Activated CD4-positive, alpha-beta T cell treated with anti-CD3 and anti-CD28 coated beads, Interleukin-2, amount 50 U/mL, for 16 hours (primary cell): ENCODE measurements at regions not wholly inside any gene's neighbourhood (a gene's known extent, or its start where the extent isn't known, plus 50 kb on each side); places are given as distances from the start of the nearest gene placed in this dataset.
"Not testable (repeated sequence)": the region's sequence is repeated elsewhere in the genome, so short reads cannot be mapped to it uniquely, and the experiment has no call there.

ENCODE experiments used
- DNase-seq: peaks from one replicate; pipeline ENCODE4 v3.0.0-alpha.2; 2020

DNA sequence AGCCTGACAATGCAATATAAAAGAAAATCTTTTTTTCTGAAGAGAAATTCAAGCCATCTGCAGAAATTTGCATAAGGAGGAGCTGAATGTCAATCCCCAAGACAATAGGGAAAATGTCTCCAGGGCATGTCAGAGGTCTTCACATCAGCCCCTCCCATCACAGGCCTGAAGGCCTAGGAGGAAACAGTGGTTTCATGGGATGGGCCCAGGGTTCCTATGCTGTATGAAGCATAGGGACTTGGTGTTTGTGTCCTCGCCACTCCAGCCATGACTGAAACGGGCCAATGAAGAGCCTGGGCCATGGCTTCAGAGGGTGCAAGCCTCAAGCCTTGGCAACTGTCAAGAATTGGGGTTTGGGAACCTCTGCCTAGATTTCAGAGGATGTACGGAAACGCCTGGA, 883.5 kb downstream of the UQCRFS1 start:
- no peak for DNase-seq

DNA sequence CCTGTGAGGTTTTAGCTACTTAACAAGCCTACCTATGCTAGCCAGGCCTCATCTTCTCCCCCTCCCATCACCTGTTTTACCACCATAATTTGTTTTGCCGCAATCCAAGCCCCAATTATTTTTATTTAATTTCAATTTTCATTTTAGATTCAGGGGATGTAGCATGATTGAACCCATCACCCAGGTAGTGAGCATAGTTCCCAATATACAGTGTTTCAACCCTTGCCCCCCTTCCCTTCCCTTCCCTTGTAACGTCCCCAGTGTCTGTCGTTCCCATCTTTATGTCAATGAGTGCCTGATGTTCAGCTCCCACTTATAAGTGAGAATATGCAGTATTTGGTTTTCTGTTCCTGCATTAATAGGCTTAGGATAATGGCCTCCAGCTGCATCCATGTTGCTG, 885.0 kb downstream of the UQCRFS1 start:
- DNase-seq: no peak

DNA sequence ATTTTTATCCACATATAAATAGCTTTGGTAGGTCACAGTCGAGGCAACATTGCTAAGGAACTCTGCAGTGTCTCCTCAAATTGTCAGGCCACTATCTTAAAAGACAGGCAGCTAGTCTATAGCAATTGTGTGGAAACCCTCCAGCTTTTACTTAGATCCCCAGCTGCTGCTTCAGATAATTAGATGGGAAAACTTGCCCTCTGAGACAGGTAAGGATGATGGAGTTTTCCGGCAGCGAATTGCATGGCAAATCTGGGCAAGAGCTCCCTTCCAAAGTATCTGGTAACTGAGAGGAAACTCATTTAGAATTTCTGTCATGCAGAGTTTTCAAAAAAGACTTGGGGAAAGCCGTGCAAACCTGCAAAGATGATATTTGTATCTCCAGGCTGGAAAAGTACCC, 886.2 kb downstream of the UQCRFS1 start:
- DNase-seq: no peak

DNA sequence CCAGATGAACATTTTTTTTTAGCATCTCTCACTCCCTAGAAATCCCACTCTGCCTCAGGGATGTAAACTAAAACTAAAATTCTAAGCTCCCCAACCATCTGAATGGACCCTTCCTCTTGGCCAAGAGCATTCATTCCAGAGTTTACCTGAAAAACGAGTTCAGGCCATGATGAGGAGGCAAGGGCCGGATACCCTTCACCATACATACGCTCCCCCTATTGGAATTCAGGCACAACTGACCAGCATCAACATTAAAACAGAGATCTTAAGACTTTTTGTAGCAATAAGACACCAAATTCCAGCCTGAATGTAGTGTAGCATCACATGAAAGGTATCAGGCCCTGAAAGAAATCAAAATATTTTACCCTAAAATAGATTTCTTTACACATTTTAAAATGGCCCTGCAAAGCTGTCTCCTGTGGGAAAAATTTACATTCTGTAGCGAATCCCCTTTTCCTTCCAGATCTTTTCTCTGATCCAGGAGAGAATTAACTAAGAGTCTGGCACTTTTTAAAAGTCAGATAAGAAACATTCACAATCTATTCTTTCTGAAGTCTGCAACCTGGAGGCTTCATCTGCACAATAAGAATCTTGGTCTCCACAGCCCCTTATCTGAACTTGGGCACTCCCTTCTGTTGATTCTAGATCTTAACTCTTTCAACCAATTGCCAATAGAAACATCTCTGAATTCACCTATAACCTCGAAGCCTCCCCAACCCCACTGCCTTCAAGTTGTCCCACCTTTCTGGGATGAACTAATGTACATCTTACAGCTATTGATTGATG, 888.5 kb downstream of the UQCRFS1 start:
- no peak for DNase-seq

DNA sequence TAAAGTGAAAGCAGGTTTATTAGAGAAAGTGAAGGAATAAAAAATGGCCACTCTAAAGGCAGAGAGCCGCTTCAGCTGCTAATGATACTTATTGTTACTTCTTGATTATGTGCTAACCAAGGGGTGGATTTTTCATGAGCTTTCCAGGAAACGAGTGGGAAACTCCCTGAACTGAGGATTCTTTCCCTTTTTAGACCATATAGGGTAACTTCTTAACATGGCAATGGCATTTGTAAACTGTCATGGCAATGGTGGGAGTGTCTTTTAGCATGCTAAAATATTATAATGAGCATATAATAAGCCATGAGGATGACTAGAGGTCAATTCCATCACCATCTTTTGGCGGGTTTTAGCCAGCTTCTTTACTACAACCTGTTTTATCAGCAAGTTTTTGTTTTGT, 890.0 kb downstream of the UQCRFS1 start:
- DNase-seq: no peak

DNA sequence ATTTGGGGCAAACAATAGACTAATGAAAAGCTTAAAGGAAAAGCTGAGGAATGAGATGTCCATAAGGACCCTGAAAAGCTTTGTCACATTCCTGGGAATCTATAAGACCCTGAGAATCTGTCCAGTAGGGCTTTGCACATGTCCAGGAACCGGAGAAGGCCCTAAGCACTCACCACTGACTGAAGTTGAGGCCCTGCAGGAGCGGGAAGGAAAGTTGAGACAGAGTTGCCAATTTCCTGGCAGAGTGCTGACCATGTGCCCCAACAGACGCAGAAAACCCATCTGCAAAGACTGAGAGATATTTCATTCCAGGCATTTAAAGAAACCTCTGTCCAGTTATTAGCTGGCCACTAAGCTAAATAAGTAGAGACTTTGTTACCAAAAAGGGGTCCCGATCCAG, 890.5 kb downstream of the UQCRFS1 start:
- no peak for DNase-seq

DNA sequence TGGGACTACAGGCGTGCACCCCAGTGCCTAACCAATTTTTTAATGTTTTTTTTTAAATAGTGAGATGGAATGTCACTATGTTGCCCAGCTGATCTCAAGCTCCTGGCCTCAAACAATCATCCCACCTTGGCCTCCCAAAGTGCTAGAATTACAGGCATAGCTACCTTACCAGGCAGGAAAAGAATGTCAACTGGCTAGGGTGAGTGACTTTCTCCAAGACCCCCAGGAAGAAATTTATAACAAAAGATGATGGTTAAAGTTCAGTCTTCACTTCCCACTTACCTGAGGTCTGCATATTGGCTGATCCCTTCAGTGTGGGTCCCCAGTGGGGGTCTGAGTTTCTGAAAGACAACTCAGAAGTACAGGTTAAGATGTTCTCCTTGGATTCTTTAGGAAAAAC, 893.0 kb downstream of the UQCRFS1 start:
- DNase-seq: no peak

DNA sequence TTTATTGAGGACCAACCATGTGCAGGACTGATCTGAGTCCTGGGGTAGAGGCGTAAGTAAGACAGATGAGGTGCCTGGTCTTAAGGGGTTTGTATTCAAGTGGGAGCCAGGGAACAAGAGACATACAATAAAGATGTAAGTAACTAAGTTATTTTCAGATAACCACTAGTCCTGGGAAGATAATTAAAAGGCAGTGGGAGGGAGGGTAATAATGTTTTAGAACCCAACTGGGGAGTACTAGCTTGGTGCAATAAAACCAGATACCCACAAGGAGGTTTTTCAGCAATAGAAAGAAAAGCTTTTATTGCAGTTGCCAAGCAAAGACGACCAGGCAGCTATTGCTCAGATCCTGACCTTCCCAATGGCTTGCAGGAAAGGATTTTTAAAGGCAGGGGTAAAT, 893.7 kb downstream of the UQCRFS1 start:
- DNase-seq: no peak

DNA sequence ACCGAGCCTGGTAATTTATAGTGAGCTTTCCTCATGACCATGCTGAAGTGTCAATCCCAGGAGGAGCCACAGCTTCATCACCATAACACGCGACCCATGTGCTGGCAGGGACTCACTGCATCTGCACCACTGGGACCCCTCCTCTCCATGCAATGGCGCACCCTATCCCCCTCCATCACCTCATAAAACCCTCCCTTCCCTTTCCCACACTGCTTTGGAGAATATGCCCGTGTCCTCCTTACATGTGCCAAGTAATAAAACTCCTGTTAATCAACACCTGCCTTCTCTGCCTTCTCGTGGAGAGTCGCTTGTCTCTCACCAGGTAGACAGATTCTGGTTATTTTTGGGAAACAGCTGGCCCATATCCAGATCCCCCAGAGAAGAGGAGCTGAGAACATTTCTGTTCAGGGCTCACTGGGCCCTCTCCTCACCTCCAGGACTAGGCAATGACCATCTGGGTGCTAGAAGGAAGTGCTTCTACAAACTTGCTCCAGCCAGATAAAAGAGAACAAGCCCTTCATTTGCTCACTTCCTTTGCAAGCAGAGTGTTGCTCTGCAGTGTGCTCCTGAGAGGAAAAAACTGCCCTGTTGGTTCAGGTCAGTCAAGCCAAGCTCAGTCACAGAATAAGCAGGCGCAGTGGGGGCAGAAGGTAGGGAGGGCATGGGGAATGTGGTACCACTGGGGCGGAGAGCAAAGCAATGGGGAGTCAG, 894.3 kb downstream of the UQCRFS1 start:
- DNase-seq: no peak

DNA sequence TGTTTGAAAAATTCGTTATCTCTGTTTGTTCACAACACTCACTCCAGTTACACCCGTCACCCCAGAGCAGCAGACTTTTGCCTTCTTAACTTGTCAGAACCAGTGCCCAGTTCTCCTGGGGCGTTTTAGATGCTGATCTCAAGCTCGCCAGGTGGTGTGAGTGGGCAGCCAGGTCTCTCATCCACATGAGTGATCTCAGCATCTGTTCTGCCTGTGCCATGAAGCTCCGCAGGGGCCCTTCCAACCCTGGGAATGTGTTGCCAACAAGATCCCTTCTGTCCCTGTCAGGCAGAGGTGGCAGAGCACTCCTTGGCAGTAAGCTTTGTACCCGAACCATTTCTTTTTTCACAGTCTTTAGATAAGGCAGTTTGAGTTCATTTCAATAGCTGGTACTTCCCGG, 896.5 kb downstream of the UQCRFS1 start:
- no peak for DNase-seq

DNA sequence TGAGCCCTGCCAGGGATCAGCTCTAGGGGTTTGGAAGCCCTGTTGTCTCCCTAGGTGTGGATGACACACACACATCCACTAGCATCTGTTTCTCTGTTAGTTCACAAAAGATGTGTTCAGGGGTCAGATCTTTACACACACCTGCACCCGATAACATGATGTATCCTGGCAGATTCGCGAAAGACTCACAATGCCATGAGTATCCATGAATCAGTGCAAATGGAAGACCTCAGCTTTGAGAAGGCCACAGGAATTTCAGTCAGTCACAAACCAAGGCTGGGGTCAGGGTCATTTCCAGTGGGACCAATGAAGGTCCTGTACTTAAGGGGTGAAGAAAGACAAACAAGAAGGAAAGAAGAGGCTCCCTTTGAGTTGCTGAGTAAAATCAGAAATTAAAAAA, 898.2 kb downstream of the UQCRFS1 start:
- no peak for DNase-seq

DNA sequence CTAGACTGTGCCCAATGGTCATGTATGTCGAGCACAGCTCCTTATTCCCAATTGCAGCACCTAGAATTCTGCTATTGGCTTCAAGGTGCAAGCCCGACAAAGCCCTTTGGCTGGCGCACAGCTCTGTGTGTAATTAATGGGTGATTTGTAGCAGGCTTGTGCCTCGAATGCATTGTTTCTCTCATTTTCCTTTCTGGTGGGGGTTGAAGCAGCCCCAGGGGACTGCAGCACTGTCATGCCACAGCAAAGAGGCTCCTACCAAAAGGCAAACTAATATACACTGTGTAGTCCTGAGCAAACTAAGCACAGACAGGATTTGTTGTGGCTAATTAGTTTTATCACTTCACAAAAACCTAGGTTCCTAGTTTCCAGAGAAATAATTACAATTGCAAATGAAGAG, 898.7 kb downstream of the UQCRFS1 start:
- DNase-seq: no peak

DNA sequence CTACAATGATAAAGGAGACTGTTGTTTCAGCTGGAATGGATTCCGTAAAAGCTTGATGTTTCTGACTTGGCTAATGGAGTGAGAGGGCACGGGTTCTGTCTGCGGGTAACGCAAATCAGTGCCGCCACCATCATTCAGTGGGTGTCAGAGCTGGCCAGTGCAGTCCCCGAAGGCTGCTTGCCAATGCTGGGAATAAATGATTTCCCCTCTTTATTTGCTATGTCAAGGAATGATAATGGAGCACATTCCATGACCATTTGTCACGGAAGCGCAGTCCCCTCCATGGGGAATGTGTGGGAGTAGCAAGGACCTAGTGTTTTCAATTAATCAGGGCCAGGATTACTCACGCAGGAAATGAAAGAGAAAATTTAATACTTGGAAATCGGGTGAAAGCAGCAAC, 899.3 kb downstream of the UQCRFS1 start:
- no peak for DNase-seq

DNA sequence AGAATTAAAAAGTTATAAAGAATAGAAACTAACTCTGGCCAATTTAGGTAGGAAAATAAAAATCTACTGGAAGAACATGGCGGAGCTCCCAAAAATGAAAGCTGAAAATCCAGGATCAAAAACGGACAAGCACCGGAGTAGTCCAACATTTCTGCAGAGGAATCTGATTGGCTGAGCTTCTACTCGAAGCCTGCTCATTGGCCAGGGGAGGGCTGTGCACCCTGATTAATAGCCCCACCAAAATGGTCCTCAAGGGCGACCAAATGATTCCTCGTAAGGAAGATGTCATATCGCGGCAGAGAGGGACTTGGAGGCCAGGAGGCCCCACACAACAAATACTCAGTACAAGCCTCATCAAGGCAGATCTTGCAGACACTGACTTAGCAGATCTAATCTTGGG, 900.7 kb downstream of the UQCRFS1 start:
- no peak for DNase-seq

DNA sequence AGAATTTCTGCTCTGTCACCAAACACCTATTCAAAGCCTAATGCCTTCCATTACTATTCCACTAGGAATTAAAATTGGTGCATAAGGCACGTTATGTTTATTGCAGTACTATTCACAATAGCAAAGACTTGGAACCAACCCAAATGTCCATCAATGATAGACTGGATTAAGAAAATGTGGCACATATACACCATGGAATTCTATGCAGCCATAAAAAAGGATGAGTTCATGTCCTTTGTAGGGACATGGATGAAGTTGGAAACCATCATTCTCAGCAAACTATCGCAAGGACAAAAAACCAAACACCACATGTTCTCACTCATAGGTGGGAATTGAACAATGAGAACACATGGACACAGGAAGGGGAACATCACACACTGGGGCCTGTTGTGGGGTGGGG, 902.1 kb downstream of the UQCRFS1 start:
- DNase-seq: not testable (repeated sequence)

DNA sequence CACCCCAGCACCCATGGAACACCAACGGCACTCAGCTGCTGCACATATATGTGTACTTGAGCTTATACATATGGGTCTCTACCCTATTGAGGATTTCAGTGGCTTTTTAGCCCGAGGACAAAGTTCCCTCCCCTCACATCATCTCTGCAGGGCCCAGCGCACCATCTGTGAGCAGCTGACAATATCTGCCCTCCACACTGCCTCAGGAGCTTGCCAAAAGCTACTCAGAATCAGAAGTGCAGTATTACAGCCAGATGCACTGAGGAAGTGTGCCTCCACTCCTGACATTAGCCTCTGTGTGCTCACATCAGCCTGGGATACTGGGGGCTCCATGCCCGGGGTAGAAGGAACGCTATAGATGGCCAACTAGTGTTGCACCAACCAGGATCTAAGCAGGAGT, 903.9 kb downstream of the UQCRFS1 start:
- no peak for DNase-seq

DNA sequence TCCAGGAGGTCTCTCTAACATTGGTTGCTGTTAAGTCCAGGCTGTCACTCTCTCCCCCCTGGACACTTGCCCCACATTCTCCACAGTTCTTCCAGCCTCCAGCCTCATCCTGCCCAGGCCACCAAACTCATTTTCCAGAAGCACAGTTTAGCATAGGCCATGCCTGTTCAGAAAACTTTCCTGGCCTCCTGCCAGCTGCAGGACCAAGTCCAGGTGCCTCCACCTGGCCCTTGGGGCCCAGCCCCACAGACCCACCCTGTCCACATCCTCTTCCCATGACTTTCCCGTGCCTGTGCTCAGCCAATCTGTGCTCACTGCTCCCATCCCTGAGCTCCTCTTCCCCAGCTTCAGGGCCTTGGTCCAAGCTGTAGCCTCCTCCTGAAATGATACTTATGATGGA, 905.0 kb downstream of the UQCRFS1 start:
- no peak for DNase-seq

DNA sequence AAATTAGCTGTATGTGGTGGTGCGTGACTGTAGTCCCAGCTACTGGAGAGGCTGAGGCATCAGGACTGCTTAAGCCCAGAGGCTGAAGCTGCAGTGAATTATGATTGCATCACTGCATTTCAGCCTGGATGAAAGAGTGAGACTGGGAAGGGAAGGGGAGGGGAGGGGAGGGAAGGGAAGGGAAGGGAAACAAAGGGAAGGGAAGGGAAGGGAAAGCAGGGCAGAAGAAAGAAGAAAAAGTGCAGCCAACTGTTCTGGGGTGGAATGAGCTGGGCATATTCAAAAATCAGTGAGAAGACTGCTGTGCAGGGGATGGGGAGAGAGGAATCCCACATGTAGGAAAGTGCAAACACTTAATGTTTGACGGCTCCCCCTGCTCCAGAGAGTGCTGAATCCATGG, 905.5 kb downstream of the UQCRFS1 start:
- DNase-seq: no peak

DNA sequence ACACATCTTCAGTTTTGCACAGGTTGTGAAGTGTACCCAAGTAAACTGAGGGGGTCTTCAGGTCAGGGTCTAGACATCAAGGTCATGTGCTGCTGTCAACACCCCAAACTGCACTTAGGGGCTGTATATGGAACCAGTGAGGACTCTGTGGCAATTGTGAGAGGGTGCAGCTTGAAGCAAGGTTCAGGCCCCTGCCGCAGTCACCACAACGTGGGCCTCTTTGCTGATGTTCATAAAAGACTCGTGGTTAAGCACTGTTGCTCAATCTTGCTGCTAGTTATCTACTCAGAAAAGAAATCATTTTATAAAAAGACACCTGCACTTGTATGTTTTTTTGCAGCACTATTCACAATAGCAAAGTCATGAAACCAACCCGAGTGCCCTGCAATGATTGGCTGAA, 907.4 kb downstream of the UQCRFS1 start:
- DNase-seq: no peak

DNA sequence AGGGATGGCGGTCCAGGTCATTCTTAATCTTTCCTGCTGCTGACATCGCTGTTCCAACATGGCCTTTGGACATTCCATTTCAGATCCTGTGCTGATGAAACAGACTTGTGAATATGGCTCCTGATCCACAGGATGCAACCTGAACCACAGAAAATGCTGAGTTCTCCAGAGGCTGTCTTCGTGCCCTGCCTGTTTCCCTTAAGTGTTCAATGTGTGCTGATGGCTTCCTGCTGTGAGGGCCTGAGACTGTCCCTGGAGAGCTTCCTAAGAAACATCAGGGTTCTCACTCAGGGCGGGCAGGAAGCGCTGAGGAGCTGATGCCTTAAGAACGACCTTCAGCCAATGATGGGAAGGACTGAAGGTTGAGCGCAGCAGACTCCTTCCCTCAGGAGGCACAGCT, 909.4 kb downstream of the UQCRFS1 start:
- no peak for DNase-seq

DNA sequence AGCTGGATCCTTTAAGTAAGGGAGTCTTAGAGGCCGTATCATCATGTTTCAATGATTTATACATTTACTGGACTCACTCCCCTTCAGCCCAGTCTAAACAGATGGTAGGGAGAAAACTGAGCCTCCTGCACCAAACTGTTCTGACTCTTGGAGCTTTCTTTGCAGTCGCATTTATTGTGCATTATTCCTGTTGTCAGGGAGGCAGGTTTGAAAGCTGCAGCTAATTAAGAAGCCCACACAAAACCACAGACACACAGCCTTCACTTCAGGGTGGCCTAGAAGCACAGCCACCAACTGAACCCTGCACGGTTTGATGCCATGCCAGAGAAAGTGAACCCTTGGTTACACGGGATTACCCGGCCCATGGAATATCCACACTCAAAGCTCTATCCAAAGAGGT, 911.0 kb downstream of the UQCRFS1 start:
- no peak for DNase-seq

DNA sequence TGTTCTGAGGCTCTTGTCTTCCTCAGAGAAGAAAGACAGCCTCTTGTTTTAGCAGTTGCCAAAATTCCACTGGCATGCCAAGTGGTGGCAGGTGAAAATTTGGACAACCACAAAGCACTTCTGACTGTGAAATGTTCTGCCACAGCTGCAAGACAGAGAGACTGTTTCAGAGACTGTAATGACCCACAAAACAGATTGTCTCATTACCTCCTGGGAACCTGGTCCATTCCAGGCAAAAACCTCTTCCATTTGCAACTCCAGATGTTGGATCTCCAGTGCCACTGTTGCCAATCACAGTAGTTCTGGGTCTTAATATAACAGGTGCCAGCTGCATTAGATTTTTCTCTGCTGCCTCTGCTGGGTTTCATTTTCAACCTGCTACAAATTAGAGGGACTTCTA, 911.5 kb downstream of the UQCRFS1 start:
- no peak for DNase-seq

DNA sequence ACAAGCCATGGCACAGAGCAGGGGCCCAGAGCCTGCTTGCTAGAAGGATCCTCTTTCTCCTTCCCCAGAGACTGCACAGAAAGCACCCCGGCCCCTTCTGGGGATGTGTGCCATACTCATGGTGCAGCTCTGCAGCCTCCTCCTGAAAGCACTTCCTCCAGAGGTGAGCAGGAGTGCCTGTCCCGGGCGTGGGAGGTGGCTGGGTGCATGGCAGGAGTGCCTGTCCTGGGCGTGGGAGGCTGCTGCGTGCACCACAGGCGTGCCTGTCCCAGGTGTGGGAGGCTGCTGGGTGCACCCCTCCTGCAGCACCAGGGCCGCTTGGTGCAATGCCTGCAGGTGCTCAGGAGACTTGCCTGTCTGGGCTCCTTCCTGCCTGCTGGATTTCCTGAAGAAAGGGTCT, 913.3 kb downstream of the UQCRFS1 start:
- DNase-seq: no peak

DNA sequence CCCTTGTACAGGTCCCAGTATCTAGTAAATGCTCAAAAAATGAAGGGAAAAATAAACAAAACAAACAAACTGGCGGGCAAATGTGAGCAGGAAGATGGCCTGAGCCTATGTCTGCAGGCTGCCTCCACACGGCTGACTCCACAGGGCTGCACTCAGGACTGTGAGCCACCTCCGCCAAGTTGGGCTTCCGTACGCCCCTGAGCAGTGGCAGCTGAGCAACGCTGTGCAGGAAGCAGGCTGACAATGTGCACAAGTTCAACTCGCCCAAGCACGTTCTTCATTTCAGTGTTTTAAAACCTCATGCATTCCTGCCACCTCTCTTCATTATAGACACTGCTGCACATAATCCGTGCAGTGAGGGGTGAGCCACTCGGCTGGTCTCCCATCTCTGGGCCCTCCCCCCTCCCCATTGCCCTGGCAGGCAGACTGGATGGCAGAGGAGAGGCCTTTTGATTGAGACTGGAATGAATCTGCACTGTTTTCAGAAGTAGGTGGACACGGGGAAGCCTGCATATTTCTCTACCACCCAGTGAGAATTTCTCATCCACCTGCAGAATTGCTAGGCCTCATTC, 915.3 kb downstream of the UQCRFS1 start:
- DNase-seq: no peak

DNA sequence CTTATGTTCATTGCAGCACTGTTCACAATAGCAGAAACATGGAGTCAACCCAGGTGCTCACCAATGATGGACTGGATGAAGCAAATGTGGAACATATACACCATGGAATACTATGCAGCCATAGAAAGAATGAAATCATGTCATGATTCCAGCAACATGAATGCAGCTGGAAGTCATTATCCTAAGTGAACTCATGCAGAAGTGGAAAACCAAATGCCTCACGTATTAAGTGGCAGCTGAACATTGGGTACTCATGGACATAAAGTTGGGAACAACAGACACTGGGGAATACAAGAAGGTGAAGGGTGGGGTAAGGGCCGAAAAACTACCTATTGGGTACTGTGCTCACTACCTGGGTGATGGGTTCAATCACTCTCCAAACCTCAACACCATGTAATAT, 915.9 kb downstream of the UQCRFS1 start:
- DNase-seq: no peak
